H1 (cell line): ENCODE measurements at regions not wholly inside any gene's neighbourhood (a gene's known extent, or its start where the extent isn't known, plus 50 kb on each side); places are given as distances from the start of the nearest gene placed in this dataset.

ENCODE experiments used
- HDAC2 ChIP-seq, 2 experiments: fragments of 300-600 bp in 1 of 2; sonication (generic) in 1 of 2; IDR thresholded peaks; 2 replicates each; pipeline ENCODE4 v1.6.1; 2011 to 2012; ENCODE audit warnings: low read depth in 2 of 2, low read length in 2 of 2, mild to moderate bottlenecking in 2 of 2, moderate library complexity in 2 of 2, borderline replicate concordance in 1 of 2, inconsistent platforms in 1 of 2
- MAFK ChIP-seq: IDR thresholded peaks from 2 replicates; pipeline ENCODE4 v1.6.1; 2012; ENCODE audit warnings: low read depth, mild to moderate bottlenecking, improper control_type of control experiment, low read length
- TAF7 ChIP-seq: optimal IDR thresholded peaks from 2 replicates; pipeline ENCODE3; 2011; ENCODE audit warnings: low read depth, mild to moderate bottlenecking, inconsistent platforms, low read length, moderate library complexity, borderline replicate concordance

DNA sequence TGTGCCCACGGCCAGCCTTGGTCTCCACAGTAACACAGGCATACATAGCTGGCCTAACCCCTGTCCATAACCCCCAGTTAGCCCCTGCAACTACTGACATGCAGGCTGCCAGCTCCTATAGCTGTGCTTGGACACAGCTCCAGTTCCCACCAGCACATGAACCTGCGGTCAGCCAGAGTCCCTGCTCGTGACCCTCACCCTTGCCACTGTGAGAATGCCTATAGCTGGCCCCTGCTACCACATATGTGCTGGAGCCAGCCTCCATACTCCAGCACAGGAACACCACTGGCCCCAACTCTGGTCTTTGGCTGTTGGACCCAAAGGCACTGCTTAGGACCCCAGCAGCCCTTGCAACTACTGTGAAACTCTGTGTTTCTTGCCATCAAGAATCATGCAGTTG is 930.9 kb downstream of the ADGRL3 start (continued):
- TF ChIP-seq HDAC2 (IDR thresholded peaks at IDR 0.05; ENCODE audit: borderline replicate concordance in 1 of 2, low read depth in 2 of 2, low read length in 2 of 2) = no peak
- TF ChIP-seq MAFK = no peak
- TF ChIP-seq TAF7 = no peak
